Neural cell (in vitro differentiated cells): ENCODE measurements at regions not wholly inside any gene's neighbourhood (a gene's known extent, or its start where the extent isn't known, plus 50 kb on each side); places are given as distances from the start of the nearest gene placed in this dataset.

Source experiments
- H2AFZ ChIP-seq: fragments of 200-600, 300-800 bp; sonication (generic), shearing (Covaris generic); 2 replicates; pipeline ENCODE4 v1.6.0; 2014; ENCODE audit warnings: low read depth, mild to moderate bottlenecking, antibody characterized with exemption, low read length, moderate library complexity
- H3F3A ChIP-seq: fragments of 200-600 bp; shearing (Covaris generic); 2 replicates; pipeline ENCODE4 v1.6.1; 2016; ENCODE audit warnings: mild to moderate bottlenecking, moderate library complexity, mixed read lengths, antibody characterized with exemption, low read length; ENCODE audit not compliant: insufficient read depth, poor library complexity, severe bottlenecking
- H3K27ac ChIP-seq: fragments of 200-600, 300-800 bp; sonication (generic), shearing (Covaris generic); 2 replicates; pipeline ENCODE4 v1.5.1; 2014; ENCODE audit warnings: mild to moderate bottlenecking, low read length, moderate library complexity
- H3K27me3 ChIP-seq: fragments of 300-800, 200-600 bp; sonication (generic), shearing (Covaris generic); 2 replicates; pipeline ENCODE4 v1.6.0; 2014; ENCODE audit warnings: mild to moderate bottlenecking, low read depth, low read length, moderate library complexity; ENCODE audit not compliant: insufficient read depth
- H3K36me3 ChIP-seq: fragments of 300-800, 200-600 bp; sonication (generic), shearing (Covaris generic); 2 replicates; pipeline ENCODE4 v1.5.1; 2014; ENCODE audit warnings: mild to moderate bottlenecking, antibody characterized with exemption, low read length, moderate library complexity; ENCODE audit not compliant: insufficient read depth
- H3K4me2 ChIP-seq: fragments of 300-800, 200-600 bp; sonication (generic), shearing (Covaris generic); 2 replicates; pipeline ENCODE4 v1.6.0; 2014; ENCODE audit warnings: mild to moderate bottlenecking, low read length
- H3K4me3 ChIP-seq: fragments of 300-800, 200-600 bp; sonication (generic), shearing (Covaris generic); 2 replicates; pipeline ENCODE4 v1.5.1; 2014; ENCODE audit warnings: mild to moderate bottlenecking, low read length, moderate library complexity
- H3K79me2 ChIP-seq: fragments of 200-600 bp; shearing (Covaris generic); replicated peaks from 2 replicates; pipeline ENCODE4 v1.6.0; 2014; ENCODE audit warnings: mild to moderate bottlenecking, low read length, moderate library complexity; ENCODE audit not compliant: insufficient read depth
- H3K9ac ChIP-seq: fragments of 300-800, 200-600 bp; sonication (generic), shearing (Covaris generic); 2 replicates; pipeline ENCODE4 v1.6.1; 2016; ENCODE audit warnings: mild to moderate bottlenecking, low read length, mixed read lengths
- H3K9me2 ChIP-seq: fragments of 200-600 bp; shearing (Covaris generic); 2 replicates; pipeline ENCODE4 v1.6.1; 2016; ENCODE audit warnings: mild to moderate bottlenecking, low read length, mixed read lengths; ENCODE audit not compliant: insufficient read depth
- H3K9me3 ChIP-seq: fragments of 200-600, 300-800 bp; sonication (generic), shearing (Covaris generic); 2 replicates; pipeline ENCODE4 v1.6.1; 2016; ENCODE audit warnings: mild to moderate bottlenecking, mixed run types, low read length, moderate library complexity, mixed read lengths
- H4K20me1 ChIP-seq: fragments of 200-600 bp; shearing (Covaris generic); 2 replicates; pipeline ENCODE4 v1.6.1; 2016; ENCODE audit warnings: mild to moderate bottlenecking, mixed run types; ENCODE audit not compliant: insufficient read depth
- EP300 ChIP-seq: fragments of 450-650 bp; conservative IDR thresholded peaks from 2 replicates; pipeline ENCODE4 v1.6.1; 2014; ENCODE audit warnings: antibody characterized with exemption, mild to moderate bottlenecking, moderate library complexity; ENCODE audit not compliant: poor library complexity, severe bottlenecking
- EZH2 ChIP-seq: fragments of 200-600, 300-800 bp; shearing (Covaris generic), sonication (generic); IDR thresholded peaks from 2 replicates; pipeline ENCODE4 v1.6.1; 2014; ENCODE audit warnings: antibody characterized with exemption, low read length, borderline replicate concordance, mild to moderate bottlenecking; ENCODE audit not compliant: insufficient read depth, poor library complexity, severe bottlenecking
- MXI1 ChIP-seq: fragments of 450-650 bp; conservative IDR thresholded peaks from 2 replicates; pipeline ENCODE4 v1.6.1; 2014; ENCODE audit warnings: antibody characterized with exemption, mild to moderate bottlenecking; ENCODE audit not compliant: poor library complexity, severe bottlenecking
- POLR2AphosphoS5 ChIP-seq: IDR thresholded peaks from 2 replicates; pipeline ENCODE4 v1.6.1; 2012
- RAD21 ChIP-seq: fragments of 450-650 bp; conservative IDR thresholded peaks from 2 replicates; pipeline ENCODE4 v1.6.1; 2014; ENCODE audit warnings: antibody characterized with exemption, mild to moderate bottlenecking, moderate library complexity
- SMC3 ChIP-seq: fragments of 450-650 bp; conservative IDR thresholded peaks from 2 replicates; pipeline ENCODE4 v1.6.1; 2014; ENCODE audit warnings: antibody characterized with exemption, mild to moderate bottlenecking, moderate library complexity; ENCODE audit not compliant: poor library complexity
- TAF1 ChIP-seq: IDR thresholded peaks from 2 replicates; pipeline ENCODE4 v1.6.1; 2012; ENCODE audit warnings: low read depth
- TF ChIP-seq, protein P1 (sequence below): fragments of 450-650 bp; IDR thresholded peaks from 2 replicates; pipeline ENCODE4 v1.5.1; 2014; ENCODE audit warnings: antibody characterized with exemption, mild to moderate bottlenecking, moderate library complexity; ENCODE audit not compliant: poor library complexity, severe bottlenecking
- TF ChIP-seq, protein P2 (sequence below): IDR thresholded peaks from 2 replicates; pipeline ENCODE4 v1.6.1; 2012; ENCODE audit warnings: borderline replicate concordance

DNA sequence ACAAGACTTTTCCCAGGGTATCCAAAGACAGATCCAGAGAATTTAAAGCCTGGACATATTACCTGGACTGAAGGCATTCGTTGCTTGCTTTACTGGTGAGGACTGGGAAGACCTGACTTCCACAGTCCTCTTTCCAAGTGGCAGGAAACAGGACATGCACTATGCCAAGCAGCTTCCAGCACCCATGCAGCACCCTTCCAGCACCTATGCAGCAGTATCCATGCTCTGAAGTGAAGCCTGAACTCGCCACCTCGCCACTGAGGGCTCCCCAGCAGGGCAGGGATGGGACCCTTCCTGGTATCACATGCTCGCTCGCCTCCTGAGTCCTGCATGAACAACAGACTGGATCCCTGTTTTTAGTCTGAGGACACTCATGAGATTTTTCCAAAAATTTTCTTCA lies 189.9 kb upstream of the KLF14 start:
- Histone ChIP-seq H3K9me3 (no peaks in the 10 kb centered on the region), H2AFZ (no peak overlapping the region), H3K27me3 (no peaks in the 10 kb centered on the region), H3K27ac (no peak overlapping the region), H3K36me3 (no peaks in the 10 kb centered on the region), H3F3A (no peaks in the 10 kb centered on the region), H4K20me1 (no peaks in the 10 kb centered on the region), H3K9me2 (no peaks in the 10 kb centered on the region), H3K4me3 (no peak overlapping the region), H3K9ac (no peak overlapping the region), H3K79me2 (no peaks in the 10 kb centered on the region), H3K4me2 (no peak overlapping the region)
- no peak for TF ChIP-seq EZH2
- TF ChIP-seq POLR2AphosphoS5 = no peak
- TF ChIP-seq, protein P1, sequence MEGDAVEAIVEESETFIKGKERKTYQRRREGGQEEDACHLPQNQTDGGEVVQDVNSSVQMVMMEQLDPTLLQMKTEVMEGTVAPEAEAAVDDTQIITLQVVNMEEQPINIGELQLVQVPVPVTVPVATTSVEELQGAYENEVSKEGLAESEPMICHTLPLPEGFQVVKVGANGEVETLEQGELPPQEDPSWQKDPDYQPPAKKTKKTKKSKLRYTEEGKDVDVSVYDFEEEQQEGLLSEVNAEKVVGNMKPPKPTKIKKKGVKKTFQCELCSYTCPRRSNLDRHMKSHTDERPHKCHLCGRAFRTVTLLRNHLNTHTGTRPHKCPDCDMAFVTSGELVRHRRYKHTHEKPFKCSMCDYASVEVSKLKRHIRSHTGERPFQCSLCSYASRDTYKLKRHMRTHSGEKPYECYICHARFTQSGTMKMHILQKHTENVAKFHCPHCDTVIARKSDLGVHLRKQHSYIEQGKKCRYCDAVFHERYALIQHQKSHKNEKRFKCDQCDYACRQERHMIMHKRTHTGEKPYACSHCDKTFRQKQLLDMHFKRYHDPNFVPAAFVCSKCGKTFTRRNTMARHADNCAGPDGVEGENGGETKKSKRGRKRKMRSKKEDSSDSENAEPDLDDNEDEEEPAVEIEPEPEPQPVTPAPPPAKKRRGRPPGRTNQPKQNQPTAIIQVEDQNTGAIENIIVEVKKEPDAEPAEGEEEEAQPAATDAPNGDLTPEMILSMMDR = no peak
- TF ChIP-seq, protein P2, sequence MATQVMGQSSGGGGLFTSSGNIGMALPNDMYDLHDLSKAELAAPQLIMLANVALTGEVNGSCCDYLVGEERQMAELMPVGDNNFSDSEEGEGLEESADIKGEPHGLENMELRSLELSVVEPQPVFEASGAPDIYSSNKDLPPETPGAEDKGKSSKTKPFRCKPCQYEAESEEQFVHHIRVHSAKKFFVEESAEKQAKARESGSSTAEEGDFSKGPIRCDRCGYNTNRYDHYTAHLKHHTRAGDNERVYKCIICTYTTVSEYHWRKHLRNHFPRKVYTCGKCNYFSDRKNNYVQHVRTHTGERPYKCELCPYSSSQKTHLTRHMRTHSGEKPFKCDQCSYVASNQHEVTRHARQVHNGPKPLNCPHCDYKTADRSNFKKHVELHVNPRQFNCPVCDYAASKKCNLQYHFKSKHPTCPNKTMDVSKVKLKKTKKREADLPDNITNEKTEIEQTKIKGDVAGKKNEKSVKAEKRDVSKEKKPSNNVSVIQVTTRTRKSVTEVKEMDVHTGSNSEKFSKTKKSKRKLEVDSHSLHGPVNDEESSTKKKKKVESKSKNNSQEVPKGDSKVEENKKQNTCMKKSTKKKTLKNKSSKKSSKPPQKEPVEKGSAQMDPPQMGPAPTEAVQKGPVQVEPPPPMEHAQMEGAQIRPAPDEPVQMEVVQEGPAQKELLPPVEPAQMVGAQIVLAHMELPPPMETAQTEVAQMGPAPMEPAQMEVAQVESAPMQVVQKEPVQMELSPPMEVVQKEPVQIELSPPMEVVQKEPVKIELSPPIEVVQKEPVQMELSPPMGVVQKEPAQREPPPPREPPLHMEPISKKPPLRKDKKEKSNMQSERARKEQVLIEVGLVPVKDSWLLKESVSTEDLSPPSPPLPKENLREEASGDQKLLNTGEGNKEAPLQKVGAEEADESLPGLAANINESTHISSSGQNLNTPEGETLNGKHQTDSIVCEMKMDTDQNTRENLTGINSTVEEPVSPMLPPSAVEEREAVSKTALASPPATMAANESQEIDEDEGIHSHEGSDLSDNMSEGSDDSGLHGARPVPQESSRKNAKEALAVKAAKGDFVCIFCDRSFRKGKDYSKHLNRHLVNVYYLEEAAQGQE = no peak
- TF ChIP-seq MXI1 = no peak
- TF ChIP-seq TAF1 = no peak
- no peak for TF ChIP-seq EP300
- no peak for TF ChIP-seq SMC3
- no peak for TF ChIP-seq RAD21

DNA sequence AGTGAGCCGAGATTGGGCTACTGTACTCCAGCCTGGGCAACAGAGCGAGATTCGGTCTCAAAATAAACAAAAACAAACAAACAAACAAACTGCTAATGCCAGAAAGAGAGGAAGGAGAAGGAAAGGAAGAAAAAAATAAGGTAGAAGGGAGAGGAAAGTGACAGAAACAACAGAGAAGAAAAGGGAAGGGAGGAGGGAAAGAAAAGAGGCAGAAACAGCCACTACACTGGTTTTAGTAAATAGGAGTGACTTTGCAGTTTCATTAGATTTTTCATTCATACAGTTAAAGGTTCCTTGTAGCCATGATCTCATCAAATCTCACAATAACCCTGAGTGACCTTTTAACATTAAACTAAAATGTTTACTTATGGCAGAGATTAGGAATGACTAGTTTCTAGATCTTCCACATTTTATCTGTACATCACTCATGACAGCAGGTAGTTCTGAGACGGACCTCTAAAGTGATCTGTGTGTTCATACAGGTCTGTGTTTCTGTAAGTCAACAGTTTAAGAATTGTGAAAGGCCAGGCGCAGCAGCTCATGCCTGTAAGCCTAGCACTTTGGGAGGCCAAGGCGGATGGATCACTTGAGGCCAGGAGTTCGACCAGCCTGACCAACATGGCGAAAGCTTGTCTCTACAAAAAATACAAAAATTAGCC lies 191.3 kb upstream of the KLF14 start:
- Histone ChIP-seq H2AFZ (no peak overlapping the region), H3K36me3 (no peaks in the 10 kb centered on the region), H3K4me3 (no peak overlapping the region), H4K20me1 (no peaks in the 10 kb centered on the region), H3K79me2 (no peaks in the 10 kb centered on the region), H3K9me3 (no peaks in the 10 kb centered on the region), H3K27me3 (no peaks in the 10 kb centered on the region), H3K9me2 (no peaks in the 10 kb centered on the region), H3K27ac (no peak overlapping the region), H3K4me2 (no peak overlapping the region), H3K9ac (no peak overlapping the region), H3F3A (no peaks in the 10 kb centered on the region)
- TF ChIP-seq SMC3 (no peak), TAF1 (no peak)
